ENCODE measurements at regions not wholly inside any gene's neighbourhood (a gene's known extent, or its start where the extent isn't known, plus 50 kb on each side); places are given as distances from the start of the nearest gene placed in this dataset.
"Not testable (repeated sequence)": the region's sequence is repeated elsewhere in the genome, so short reads cannot be mapped to it uniquely, and the experiment has no call there.

DNA sequence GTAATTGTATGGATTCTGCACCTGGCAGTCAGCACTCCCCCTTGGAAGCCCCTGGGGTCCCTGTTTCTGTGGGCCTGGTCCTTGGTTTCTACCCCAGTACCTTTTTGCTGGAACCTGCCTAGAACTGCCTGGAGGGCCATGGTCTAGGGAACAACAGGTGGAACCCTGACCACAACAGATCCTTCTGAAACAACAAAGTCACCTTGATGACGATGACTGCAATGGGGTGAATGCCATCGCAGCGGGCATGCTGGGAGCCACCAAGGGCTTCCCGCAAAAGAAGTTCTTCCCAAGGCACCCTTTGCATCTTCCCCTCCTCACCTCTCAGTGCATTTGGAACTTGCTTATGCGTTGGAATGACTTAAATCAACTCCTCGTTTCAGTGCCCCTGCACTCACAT is 129.0 kb upstream of the OR4C13 start:
- not testable (repeated sequence) for H3K4me1 ChIP-seq (ENCODE audit: control insufficient read depth, extremely low read depth, insufficient read depth, low read length); H3K4me2 ChIP-seq (ENCODE audit: extremely low read depth, insufficient read depth, low read length); DNase-seq (ENCODE audit: low read depth in 2 of 2); H3K79me2 ChIP-seq (ENCODE audit: control insufficient read depth, insufficient read depth, low read length); H2AFZ ChIP-seq (ENCODE audit: low read length); H3K4me3 ChIP-seq (replicated peaks in 1 of 4; ENCODE audit: control extremely low read depth in 1 of 4, insufficient read depth in 1 of 4, low read depth in 3 of 4, low read length in 4 of 4); H3K9ac ChIP-seq (ENCODE audit: insufficient read depth, low read length); H3K27me3 ChIP-seq (ENCODE audit: control insufficient read depth, insufficient read depth, low read length); H3K36me3 ChIP-seq (ENCODE audit: control insufficient read depth, insufficient read depth, low read length); H3K9me3 ChIP-seq (ENCODE audit: control insufficient read depth, insufficient read depth, low read depth, low read length); H3K27ac ChIP-seq (ENCODE audit: insufficient read depth, low read length); H4K20me1 ChIP-seq (ENCODE audit: control insufficient read depth, extremely low read depth, insufficient read depth, low read length)

DNA sequence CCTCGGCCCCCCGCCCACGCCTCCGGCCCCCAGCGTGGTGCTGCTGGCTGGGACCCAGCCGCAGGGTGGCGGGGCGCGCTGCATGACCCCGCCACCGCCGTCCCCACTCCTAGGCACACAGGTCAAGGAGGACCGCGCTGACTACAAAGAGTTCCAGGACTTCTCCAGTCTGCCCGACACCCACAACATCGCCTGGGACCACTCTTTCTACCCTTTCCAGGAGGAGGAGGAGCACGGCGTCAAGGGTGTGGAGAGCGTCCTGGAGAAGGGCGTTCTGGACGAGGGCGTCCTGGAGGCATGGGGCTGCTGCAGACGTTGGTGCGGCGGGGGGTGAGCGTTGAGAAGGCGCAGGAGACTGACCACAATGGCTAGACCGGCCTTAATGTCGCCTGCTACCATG is 101.7 kb upstream of the OR4C13 start:
- H3K27ac ChIP-seq (ENCODE audit: insufficient read depth, low read length); H3K4me1 ChIP-seq (ENCODE audit: control insufficient read depth, extremely low read depth, insufficient read depth, low read length); DNase-seq (ENCODE audit: low read depth in 2 of 2); H3K79me2 ChIP-seq (ENCODE audit: control insufficient read depth, insufficient read depth, low read length); H3K36me3 ChIP-seq (ENCODE audit: control insufficient read depth, insufficient read depth, low read length); H3K4me3 ChIP-seq (replicated peaks in 1 of 4; ENCODE audit: control extremely low read depth in 1 of 4, insufficient read depth in 1 of 4, low read depth in 3 of 4, low read length in 4 of 4); H3K9me3 ChIP-seq (ENCODE audit: control insufficient read depth, insufficient read depth, low read depth, low read length); H2AFZ ChIP-seq (ENCODE audit: low read length); H3K4me2 ChIP-seq (ENCODE audit: extremely low read depth, insufficient read depth, low read length); H3K9ac ChIP-seq (ENCODE audit: insufficient read depth, low read length); H4K20me1 ChIP-seq (ENCODE audit: control insufficient read depth, extremely low read depth, insufficient read depth, low read length); H3K27me3 ChIP-seq (ENCODE audit: control insufficient read depth, insufficient read depth, low read length): not testable (repeated sequence)

DNA sequence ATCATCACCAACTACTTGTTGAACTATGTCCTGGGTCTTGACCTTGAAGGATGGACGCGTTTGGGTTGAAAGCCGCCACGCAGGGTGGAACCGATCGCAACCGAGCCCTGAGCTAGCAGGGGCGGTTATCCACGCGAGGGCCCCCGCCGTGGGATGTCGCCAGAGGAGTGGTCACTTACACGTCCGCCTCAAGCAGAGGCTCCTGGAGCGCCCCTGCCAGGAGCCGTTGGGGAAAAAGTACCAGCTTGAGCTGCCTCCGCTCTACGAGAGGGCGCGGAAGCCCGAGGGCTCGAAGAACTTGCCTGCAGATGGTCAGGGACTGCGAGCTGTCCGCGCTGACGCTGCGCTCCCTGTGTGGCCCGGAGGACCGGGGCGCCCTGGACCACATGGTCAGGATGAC is 100.7 kb upstream of the OR4C13 start:
- no peak overlapping the region for H3K9ac ChIP-seq (ENCODE audit: insufficient read depth, low read length)
- TF ChIP-seq, protein P1, sequence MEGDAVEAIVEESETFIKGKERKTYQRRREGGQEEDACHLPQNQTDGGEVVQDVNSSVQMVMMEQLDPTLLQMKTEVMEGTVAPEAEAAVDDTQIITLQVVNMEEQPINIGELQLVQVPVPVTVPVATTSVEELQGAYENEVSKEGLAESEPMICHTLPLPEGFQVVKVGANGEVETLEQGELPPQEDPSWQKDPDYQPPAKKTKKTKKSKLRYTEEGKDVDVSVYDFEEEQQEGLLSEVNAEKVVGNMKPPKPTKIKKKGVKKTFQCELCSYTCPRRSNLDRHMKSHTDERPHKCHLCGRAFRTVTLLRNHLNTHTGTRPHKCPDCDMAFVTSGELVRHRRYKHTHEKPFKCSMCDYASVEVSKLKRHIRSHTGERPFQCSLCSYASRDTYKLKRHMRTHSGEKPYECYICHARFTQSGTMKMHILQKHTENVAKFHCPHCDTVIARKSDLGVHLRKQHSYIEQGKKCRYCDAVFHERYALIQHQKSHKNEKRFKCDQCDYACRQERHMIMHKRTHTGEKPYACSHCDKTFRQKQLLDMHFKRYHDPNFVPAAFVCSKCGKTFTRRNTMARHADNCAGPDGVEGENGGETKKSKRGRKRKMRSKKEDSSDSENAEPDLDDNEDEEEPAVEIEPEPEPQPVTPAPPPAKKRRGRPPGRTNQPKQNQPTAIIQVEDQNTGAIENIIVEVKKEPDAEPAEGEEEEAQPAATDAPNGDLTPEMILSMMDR (conservative IDR thresholded peaks at IDR 0.05 in 1 of 2, IDR thresholded peaks at IDR 0.05 in 1 of 2; ENCODE audit: low read depth in 1 of 2, low read length in 2 of 2): no peak
- TF ChIP-seq EZH2 (IDR thresholded peaks at IDR 0.05; ENCODE audit: low read length, missing control alignments): no peak
- H3K4me1 ChIP-seq (ENCODE audit: control insufficient read depth, extremely low read depth, insufficient read depth, low read length): no peaks in the 10 kb centered on the region
- no peak overlapping the region for H3K27ac ChIP-seq (ENCODE audit: insufficient read depth, low read length)
- H3K27me3 ChIP-seq (ENCODE audit: control insufficient read depth, insufficient read depth, low read length): no peaks in the 10 kb centered on the region
- no peaks in the 10 kb centered on the region for H3K9me3 ChIP-seq (ENCODE audit: control insufficient read depth, insufficient read depth, low read depth, low read length)
- no peak for DNase-seq (ENCODE audit: low read depth in 2 of 2)
- no peak overlapping the region for H3K4me3 ChIP-seq (replicated peaks in 1 of 4; ENCODE audit: control extremely low read depth in 1 of 4, insufficient read depth in 1 of 4, low read depth in 3 of 4, low read length in 4 of 4)
- H3K79me2 ChIP-seq (ENCODE audit: control insufficient read depth, insufficient read depth, low read length): no peaks in the 10 kb centered on the region
- no peak overlapping the region for H3K4me2 ChIP-seq (ENCODE audit: extremely low read depth, insufficient read depth, low read length)
- no peak overlapping the region for H2AFZ ChIP-seq (ENCODE audit: low read length)
- no peaks in the 10 kb centered on the region for H3K36me3 ChIP-seq (ENCODE audit: control insufficient read depth, insufficient read depth, low read length)
- H4K20me1 ChIP-seq (ENCODE audit: control insufficient read depth, extremely low read depth, insufficient read depth, low read length): no peaks in the 10 kb centered on the region

DNA sequence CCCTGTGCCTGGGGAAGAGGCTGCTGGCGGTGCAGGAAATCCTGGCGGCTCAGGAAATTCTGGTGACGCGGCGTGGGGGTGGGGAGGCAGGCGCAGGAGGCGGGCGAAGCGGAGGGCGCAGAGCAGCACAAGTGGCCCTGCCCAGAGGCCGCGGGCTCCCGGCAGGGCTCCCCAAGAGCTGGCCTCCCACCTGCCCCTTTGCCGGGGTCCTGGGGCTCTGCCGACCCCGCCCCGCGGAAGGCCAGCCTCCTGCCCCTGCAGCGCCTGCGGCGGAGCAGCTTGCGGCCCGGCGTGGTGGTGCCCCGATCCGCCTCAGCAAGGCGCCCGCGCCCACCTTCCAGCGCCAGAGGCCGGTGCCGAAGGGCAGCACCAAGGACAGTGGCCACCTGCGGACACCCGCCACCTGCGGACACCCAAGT is 100.2 kb upstream of the OR4C13 start:
- Histone ChIP-seq H3K79me2 (ENCODE audit: control insufficient read depth, insufficient read depth, low read length) (no peaks in the 10 kb centered on the region), H3K4me1 (ENCODE audit: control insufficient read depth, extremely low read depth, insufficient read depth, low read length) (no peaks in the 10 kb centered on the region), H3K9me3 (ENCODE audit: control insufficient read depth, insufficient read depth, low read depth, low read length) (no peaks in the 10 kb centered on the region), H3K4me3 (replicated peaks in 1 of 4; ENCODE audit: control extremely low read depth in 1 of 4, insufficient read depth in 1 of 4, low read depth in 3 of 4, low read length in 4 of 4) (no peak overlapping the region), H3K9ac (ENCODE audit: insufficient read depth, low read length) (no peak overlapping the region), H4K20me1 (ENCODE audit: control insufficient read depth, extremely low read depth, insufficient read depth, low read length) (no peaks in the 10 kb centered on the region), H3K36me3 (ENCODE audit: control insufficient read depth, insufficient read depth, low read length) (no peaks in the 10 kb centered on the region), H3K27ac (ENCODE audit: insufficient read depth, low read length) (no peak overlapping the region), H3K27me3 (ENCODE audit: control insufficient read depth, insufficient read depth, low read length) (no peaks in the 10 kb centered on the region), H3K4me2 (ENCODE audit: extremely low read depth, insufficient read depth, low read length) (no peak overlapping the region), H2AFZ (ENCODE audit: low read length) (no peak overlapping the region)
- TF ChIP-seq, protein P1 (conservative IDR thresholded peaks at IDR 0.05 in 1 of 2, IDR thresholded peaks at IDR 0.05 in 1 of 2; ENCODE audit: low read depth in 1 of 2, low read length in 2 of 2): no peak
- no peak for TF ChIP-seq EZH2 (IDR thresholded peaks at IDR 0.05; ENCODE audit: low read length, missing control alignments)
- no peak for DNase-seq (ENCODE audit: low read depth in 2 of 2)

DNA sequence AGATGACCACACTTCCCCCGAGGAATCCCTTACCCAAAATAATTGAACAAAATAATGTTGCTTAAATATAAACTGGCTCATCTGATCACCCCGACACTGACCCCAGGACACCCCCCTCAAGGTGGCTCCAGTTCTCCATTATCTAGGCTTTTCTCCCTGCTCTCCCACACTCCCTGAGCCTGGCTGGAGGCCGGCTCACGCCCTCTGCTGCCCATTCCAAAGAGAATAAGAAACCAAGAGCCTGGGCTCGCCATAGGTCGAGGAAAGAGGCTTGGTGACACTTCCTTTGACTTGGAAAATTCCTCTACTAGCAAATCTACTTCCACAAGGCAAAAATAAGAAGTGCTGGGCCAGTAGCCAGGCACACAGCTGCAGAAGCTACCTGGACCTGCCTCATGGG is 63.3 kb upstream of the OR4C13 start:
- H2AFZ ChIP-seq (ENCODE audit: low read length); H3K4me1 ChIP-seq (ENCODE audit: control insufficient read depth, extremely low read depth, insufficient read depth, low read length); DNase-seq (ENCODE audit: low read depth in 2 of 2); H4K20me1 ChIP-seq (ENCODE audit: control insufficient read depth, extremely low read depth, insufficient read depth, low read length); H3K9ac ChIP-seq (ENCODE audit: insufficient read depth, low read length); H3K4me3 ChIP-seq (replicated peaks in 1 of 4; ENCODE audit: control extremely low read depth in 1 of 4, insufficient read depth in 1 of 4, low read depth in 3 of 4, low read length in 4 of 4); H3K27ac ChIP-seq (ENCODE audit: insufficient read depth, low read length); H3K36me3 ChIP-seq (ENCODE audit: control insufficient read depth, insufficient read depth, low read length); H3K9me3 ChIP-seq (ENCODE audit: control insufficient read depth, insufficient read depth, low read depth, low read length); H3K79me2 ChIP-seq (ENCODE audit: control insufficient read depth, insufficient read depth, low read length); H3K4me2 ChIP-seq (ENCODE audit: extremely low read depth, insufficient read depth, low read length); H3K27me3 ChIP-seq (ENCODE audit: control insufficient read depth, insufficient read depth, low read length): not testable (repeated sequence)

Measured in fibroblast of lung (primary cell).